ENCODE measurements at regions not wholly inside any gene's neighbourhood (a gene's known extent, or its start where the extent isn't known, plus 50 kb on each side); places are given as distances from the start of the nearest gene placed in this dataset.

GRCh38 chr3:22568285-22568684 is 634.8 kb upstream of the UBE2E2 start:
- TF ChIP-seq CTCF (IDR thresholded peaks at IDR 0.05 in 2 of 3, conservative IDR thresholded peaks at IDR 0.05 in 1 of 3; ENCODE audit: borderline replicate concordance in 1 of 3, insufficient read depth in 1 of 3, low read depth in 2 of 3, low read length in 2 of 3) (no peak), POLR2AphosphoS5 (IDR thresholded peaks at IDR 0.05; ENCODE audit: low read depth, low read length) (no peak), MAX (IDR thresholded peaks at IDR 0.05) (no peak), ZNF274 (IDR thresholded peaks at IDR 0.05; ENCODE audit: low read depth, low read length) (no peak), EZH2 (IDR thresholded peaks at IDR 0.05) (no peak)
